ENCODE measurements at regions not wholly inside any gene's neighbourhood (a gene's known extent, or its start where the extent isn't known, plus 50 kb on each side); places are given as distances from the start of the nearest gene placed in this dataset.

DNA sequence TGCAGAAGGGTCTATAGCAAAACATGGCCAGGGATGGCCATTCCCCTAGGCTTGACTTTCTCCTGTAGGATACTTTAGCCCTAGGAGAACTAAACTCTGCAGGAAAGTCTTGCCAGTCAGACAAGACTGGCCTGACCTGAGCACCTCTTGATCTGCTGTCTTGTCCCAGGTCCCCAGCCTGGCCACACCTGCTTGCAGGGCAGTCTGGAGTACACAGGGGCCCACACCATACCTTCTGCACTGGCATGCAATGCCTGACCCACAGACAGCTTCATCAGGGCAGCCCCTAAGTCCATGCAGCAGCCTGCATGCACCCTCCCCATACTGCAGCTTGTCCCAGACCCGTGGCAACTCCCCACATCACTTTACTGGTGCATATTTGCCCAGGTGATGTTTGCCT is 204.6 kb downstream of the LRRC3B start:
- Histone ChIP-seq H3K9ac (ENCODE audit: low read length) (no peak overlapping the region), H3K4me3 (ENCODE audit: low read length) (no peak overlapping the region), H3K27me3 (replicated peaks; ENCODE audit: insufficient read depth, low read length) (no peaks in the 10 kb centered on the region), H2AFZ (ENCODE audit: low read length) (no peak overlapping the region), H3K27ac (ENCODE audit: low read length) (no peak overlapping the region), H3K9me2 (replicated peaks; ENCODE audit: insufficient read depth, low read length) (no peaks in the 10 kb centered on the region), H3K9me3 (replicated peaks; ENCODE audit: insufficient read depth, low read length) (no peaks in the 10 kb centered on the region), H4K20me1 (ENCODE audit: insufficient read depth, low read length) (no peaks in the 10 kb centered on the region), H3K4me1 (ENCODE audit: low read length) (no peaks in the 10 kb centered on the region), H3F3A (ENCODE audit: insufficient read depth, low read length) (no peaks in the 10 kb centered on the region), H3K79me2 (ENCODE audit: low read length) (no peaks in the 10 kb centered on the region), H3K36me3 (replicated peaks; ENCODE audit: insufficient read depth, low read length) (no peaks in the 10 kb centered on the region), H3K4me2 (ENCODE audit: low read depth, low read length) (no peak overlapping the region)
- no peak for DNase-seq
- TF ChIP-seq EZH2 (optimal IDR thresholded peaks at IDR 0.05; ENCODE audit: low read depth, low read length): no peak
- TF ChIP-seq EZH2phosphoT487 (IDR thresholded peaks at IDR 0.05; ENCODE audit: low read length): no peak
- TF ChIP-seq, protein P1, sequence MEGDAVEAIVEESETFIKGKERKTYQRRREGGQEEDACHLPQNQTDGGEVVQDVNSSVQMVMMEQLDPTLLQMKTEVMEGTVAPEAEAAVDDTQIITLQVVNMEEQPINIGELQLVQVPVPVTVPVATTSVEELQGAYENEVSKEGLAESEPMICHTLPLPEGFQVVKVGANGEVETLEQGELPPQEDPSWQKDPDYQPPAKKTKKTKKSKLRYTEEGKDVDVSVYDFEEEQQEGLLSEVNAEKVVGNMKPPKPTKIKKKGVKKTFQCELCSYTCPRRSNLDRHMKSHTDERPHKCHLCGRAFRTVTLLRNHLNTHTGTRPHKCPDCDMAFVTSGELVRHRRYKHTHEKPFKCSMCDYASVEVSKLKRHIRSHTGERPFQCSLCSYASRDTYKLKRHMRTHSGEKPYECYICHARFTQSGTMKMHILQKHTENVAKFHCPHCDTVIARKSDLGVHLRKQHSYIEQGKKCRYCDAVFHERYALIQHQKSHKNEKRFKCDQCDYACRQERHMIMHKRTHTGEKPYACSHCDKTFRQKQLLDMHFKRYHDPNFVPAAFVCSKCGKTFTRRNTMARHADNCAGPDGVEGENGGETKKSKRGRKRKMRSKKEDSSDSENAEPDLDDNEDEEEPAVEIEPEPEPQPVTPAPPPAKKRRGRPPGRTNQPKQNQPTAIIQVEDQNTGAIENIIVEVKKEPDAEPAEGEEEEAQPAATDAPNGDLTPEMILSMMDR (IDR thresholded peaks at IDR 0.05; ENCODE audit: low read length): no peak

DNA sequence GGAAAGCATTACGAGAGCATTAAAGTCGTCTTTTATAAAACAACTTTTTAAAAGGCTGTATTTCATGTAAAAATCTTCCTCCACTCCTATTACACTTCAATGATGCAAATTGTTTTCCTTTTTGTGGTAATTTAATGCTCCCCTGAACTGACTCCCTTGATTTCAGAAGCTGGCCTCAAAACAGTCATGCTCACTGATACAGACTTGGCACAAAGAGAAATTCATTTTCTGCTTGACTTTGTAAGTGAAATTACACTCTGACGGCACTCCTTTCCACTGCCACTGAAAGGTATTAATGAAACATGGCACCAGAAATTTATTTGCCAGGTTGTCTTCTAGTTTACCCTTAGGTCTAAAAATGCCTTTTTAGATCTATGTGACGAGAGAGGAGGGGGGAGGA is 215.5 kb downstream of the LRRC3B start:
- TF ChIP-seq, protein P1 (IDR thresholded peaks at IDR 0.05; ENCODE audit: low read length): no peak
- TF ChIP-seq EZH2phosphoT487 (IDR thresholded peaks at IDR 0.05; ENCODE audit: low read length) (no peak), EZH2 (optimal IDR thresholded peaks at IDR 0.05; ENCODE audit: low read depth, low read length) (no peak)
- Histone ChIP-seq H3K4me1 (ENCODE audit: low read length) (peaks cover 4% of the 10 kb centered on the region; the same call in 1 of the 2 replicates), H3K9ac (ENCODE audit: low read length) (no peak overlapping the region), H3K4me2 (ENCODE audit: low read depth, low read length) (no peak overlapping the region), H3K9me2 (replicated peaks; ENCODE audit: insufficient read depth, low read length) (no peaks in the 10 kb centered on the region), H2AFZ (ENCODE audit: low read length) (no peak overlapping the region), H3K36me3 (replicated peaks; ENCODE audit: insufficient read depth, low read length) (no peaks in the 10 kb centered on the region), H3K79me2 (ENCODE audit: low read length) (no peaks in the 10 kb centered on the region), H3F3A (ENCODE audit: insufficient read depth, low read length) (no peaks in the 10 kb centered on the region), H3K4me3 (ENCODE audit: low read length) (no peak overlapping the region), H4K20me1 (ENCODE audit: insufficient read depth, low read length) (no peaks in the 10 kb centered on the region), H3K27me3 (replicated peaks; ENCODE audit: insufficient read depth, low read length) (no peaks in the 10 kb centered on the region), H3K9me3 (replicated peaks; ENCODE audit: insufficient read depth, low read length) (no peaks in the 10 kb centered on the region), H3K27ac (ENCODE audit: low read length) (no peak overlapping the region)
- DNase-seq: no peak

DNA sequence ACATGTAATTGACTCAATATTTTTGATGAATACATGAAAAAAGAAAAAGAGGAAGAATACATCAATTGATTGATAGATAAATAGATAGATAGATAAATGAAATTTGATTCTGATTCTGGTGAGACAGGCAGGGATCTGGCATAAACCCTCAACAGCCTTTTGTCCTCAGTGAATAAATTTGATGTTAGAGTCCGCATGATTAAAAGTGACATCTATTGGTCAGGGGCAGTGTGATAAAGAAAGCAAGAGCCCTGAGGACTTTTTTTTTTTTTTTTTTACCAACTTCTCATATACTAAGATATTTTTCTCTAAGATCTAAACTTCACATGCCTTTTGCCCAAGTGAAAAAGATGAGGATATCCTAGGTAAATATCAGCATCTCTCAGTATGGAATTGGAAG is 216.4 kb downstream of the LRRC3B start:
- Histone ChIP-seq H3K27me3 (replicated peaks; ENCODE audit: insufficient read depth, low read length) (no peaks in the 10 kb centered on the region), H3K4me1 (ENCODE audit: low read length) (peaks cover 4% of the 10 kb centered on the region; the same call in 1 of the 2 replicates), H3K9me3 (replicated peaks; ENCODE audit: insufficient read depth, low read length) (no peaks in the 10 kb centered on the region), H3K36me3 (replicated peaks; ENCODE audit: insufficient read depth, low read length) (no peaks in the 10 kb centered on the region), H3K9ac (ENCODE audit: low read length) (no peak overlapping the region), H3K9me2 (replicated peaks; ENCODE audit: insufficient read depth, low read length) (no peaks in the 10 kb centered on the region), H3K79me2 (ENCODE audit: low read length) (no peaks in the 10 kb centered on the region), H3F3A (ENCODE audit: insufficient read depth, low read length) (no peaks in the 10 kb centered on the region), H2AFZ (ENCODE audit: low read length) (no peak overlapping the region), H3K4me3 (ENCODE audit: low read length) (no peak overlapping the region), H3K27ac (ENCODE audit: low read length) (no peak overlapping the region), H3K4me2 (ENCODE audit: low read depth, low read length) (no peak overlapping the region), H4K20me1 (ENCODE audit: insufficient read depth, low read length) (no peaks in the 10 kb centered on the region)
- DNase-seq: no peak
- TF ChIP-seq EZH2phosphoT487 (IDR thresholded peaks at IDR 0.05; ENCODE audit: low read length): no peak
- TF ChIP-seq, protein P1 (IDR thresholded peaks at IDR 0.05; ENCODE audit: low read length): no peak

All from MM.1S (cell line).